GM18519 (cell line): ENCODE measurements at regions not wholly inside any gene's neighbourhood (a gene's known extent, or its start where the extent isn't known, plus 50 kb on each side); places are given as distances from the start of the nearest gene placed in this dataset.

Experiments used
- ATAC-seq: cut with Tn5 transposase; IDR thresholded peaks from one replicate; pipeline ENCODE4 v1.9.1; 2021; ENCODE audit warnings: mild to moderate bottlenecking, moderate library complexity; ENCODE audit not compliant: unreplicated experiment, low FRiP score

- ATAC-seq, result no peak
Measured at GRCh38 chr10:108230478-108231170, 1066.1 kb upstream of the SORCS1 start.

GRCh38 chr10:108208732-108209131 lies 1044.2 kb upstream of the SORCS1 start:
- no peak for ATAC-seq

GRCh38 chr10:108208038-108208437 lies 1043.5 kb upstream of the SORCS1 start:
- no peak for ATAC-seq

- ATAC-seq, result peak; percentile 81
Measured at GRCh38 chr10:108204528-108205305, 1040.2 kb upstream of the SORCS1 start.

- ATAC-seq, result no peak
Measured at GRCh38 chr10:108203905-108204527, 1039.5 kb upstream of the SORCS1 start.

- no peak for ATAC-seq
Measured at GRCh38 chr10:108187408-108188012, 1023.0 kb upstream of the SORCS1 start.

GRCh38 chr10:108184114-108184513 lies 1019.6 kb upstream of the SORCS1 start:
- no peak for ATAC-seq

GRCh38 chr10:108180878-108181277 lies 1016.4 kb upstream of the SORCS1 start:
- no peak for ATAC-seq

- no peak for ATAC-seq
Measured at GRCh38 chr10:108169846-108170245, 1005.3 kb upstream of the SORCS1 start.

- ATAC-seq, result no peak
Measured at GRCh38 chr10:108167766-108168165, 1003.3 kb upstream of the SORCS1 start.

- ATAC-seq, result no peak
Measured at GRCh38 chr10:108166401-108166800, 1001.9 kb upstream of the SORCS1 start.

GRCh38 chr10:108147346-108147745 lies 982.8 kb upstream of the SORCS1 start:
- no peak for ATAC-seq

GRCh38 chr10:108141064-108141463 lies 976.6 kb upstream of the SORCS1 start:
- ATAC-seq, result no peak

- no peak for ATAC-seq
Measured at GRCh38 chr10:108132303-108132702, 967.8 kb upstream of the SORCS1 start.

- ATAC-seq, result no peak
Measured at GRCh38 chr10:108130575-108130974, 966.1 kb upstream of the SORCS1 start.

GRCh38 chr10:108112218-108112617 lies 947.7 kb upstream of the SORCS1 start:
- no peak for ATAC-seq

- no peak for ATAC-seq
Measured at GRCh38 chr10:108104551-108105156, 940.1 kb upstream of the SORCS1 start.

GRCh38 chr10:108097258-108097657 lies 932.8 kb upstream of the SORCS1 start:
- ATAC-seq, result no peak

GRCh38 chr10:108095932-108096925 lies 931.7 kb upstream of the SORCS1 start:
- ATAC-seq, result no peak
